A673 (cell line): ENCODE measurements at regions not wholly inside any gene's neighbourhood (a gene's known extent, or its start where the extent isn't known, plus 50 kb on each side); places are given as distances from the start of the nearest gene placed in this dataset.
"Not testable (repeated sequence)": the region's sequence is repeated elsewhere in the genome, so short reads cannot be mapped to it uniquely, and the experiment has no call there.

ENCODE experiments used
- EZH2 ChIP-seq: fragments of 200-600 bp; sonication (generic); IDR thresholded peaks from 2 replicates; pipeline ENCODE4 v1.6.1; 2017; ENCODE audit warnings: borderline replicate concordance, low read depth, mild to moderate bottlenecking, mixed read lengths, antibody characterized with exemption, low read length; ENCODE audit not compliant: poor library complexity, severe bottlenecking
- TF ChIP-seq, protein P1 (sequence below): fragments of 300-800, 200-600 bp; sonication (generic); conservative IDR thresholded peaks from 2 replicates; pipeline ENCODE4 v1.5.1; 2017; ENCODE audit warnings: low read depth, mild to moderate bottlenecking, antibody characterized with exemption, low read length, moderate library complexity, mixed read lengths

DNA sequence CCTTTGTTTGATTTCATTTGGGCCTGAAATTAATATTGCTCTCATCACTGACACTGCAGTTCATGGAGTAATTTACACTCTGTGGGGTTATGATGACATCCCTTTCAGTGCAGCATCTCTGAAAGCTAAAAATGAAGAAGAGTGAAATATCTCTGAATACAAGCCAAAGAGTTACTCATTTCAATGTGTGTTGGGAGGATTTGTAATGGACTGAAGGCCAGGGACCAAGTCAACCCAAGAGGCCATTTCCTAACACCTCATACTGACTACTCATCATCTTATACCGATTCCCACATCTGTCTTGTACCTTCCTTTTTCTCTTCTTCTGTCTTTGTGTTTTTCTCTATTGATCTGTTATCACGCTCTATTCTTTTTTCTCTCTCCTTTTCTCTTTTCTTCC is 374.4 kb upstream of the FRG1 start:
- not testable (repeated sequence) for TF ChIP-seq EZH2
- TF ChIP-seq, protein P1, sequence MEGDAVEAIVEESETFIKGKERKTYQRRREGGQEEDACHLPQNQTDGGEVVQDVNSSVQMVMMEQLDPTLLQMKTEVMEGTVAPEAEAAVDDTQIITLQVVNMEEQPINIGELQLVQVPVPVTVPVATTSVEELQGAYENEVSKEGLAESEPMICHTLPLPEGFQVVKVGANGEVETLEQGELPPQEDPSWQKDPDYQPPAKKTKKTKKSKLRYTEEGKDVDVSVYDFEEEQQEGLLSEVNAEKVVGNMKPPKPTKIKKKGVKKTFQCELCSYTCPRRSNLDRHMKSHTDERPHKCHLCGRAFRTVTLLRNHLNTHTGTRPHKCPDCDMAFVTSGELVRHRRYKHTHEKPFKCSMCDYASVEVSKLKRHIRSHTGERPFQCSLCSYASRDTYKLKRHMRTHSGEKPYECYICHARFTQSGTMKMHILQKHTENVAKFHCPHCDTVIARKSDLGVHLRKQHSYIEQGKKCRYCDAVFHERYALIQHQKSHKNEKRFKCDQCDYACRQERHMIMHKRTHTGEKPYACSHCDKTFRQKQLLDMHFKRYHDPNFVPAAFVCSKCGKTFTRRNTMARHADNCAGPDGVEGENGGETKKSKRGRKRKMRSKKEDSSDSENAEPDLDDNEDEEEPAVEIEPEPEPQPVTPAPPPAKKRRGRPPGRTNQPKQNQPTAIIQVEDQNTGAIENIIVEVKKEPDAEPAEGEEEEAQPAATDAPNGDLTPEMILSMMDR, result not testable (repeated sequence)
